HEK293 (cell line): ENCODE measurements at regions not wholly inside any gene's neighbourhood (a gene's known extent, or its start where the extent isn't known, plus 50 kb on each side); places are given as distances from the start of the nearest gene placed in this dataset.

Source experiments
- CTCF ChIP-seq: fragments of 450-650 bp; formaldehyde crosslinking; IDR thresholded peaks from 2 replicates; pipeline ENCODE4 v1.5.1; 2016; ENCODE audit warnings: missing biosample characterization, missing genetic modification characterization
- SCRT2 ChIP-seq: fragments of 450-650 bp; formaldehyde crosslinking; IDR thresholded peaks from 2 replicates; pipeline ENCODE4 v1.5.1; 2016; ENCODE audit warnings: missing biosample characterization, missing genetic modification characterization
- ZNF513 ChIP-seq: fragments of 450-650 bp; IDR thresholded peaks from 2 replicates; pipeline ENCODE4 v1.5.1; 2018; ENCODE audit warnings: missing biosample characterization, missing genetic modification characterization
- ZNF791 ChIP-seq: fragments of 450-650 bp; formaldehyde crosslinking; IDR thresholded peaks from 2 replicates; pipeline ENCODE4 v1.5.1; 2016; ENCODE audit warnings: missing biosample characterization, missing genetic modification characterization

GRCh38 chr5:113723021-113723420 lies 209.5 kb downstream of the YTHDC2 start:
- TF ChIP-seq CTCF (tag by site-specific recombination) (no peak), ZNF791 (no peak), SCRT2 (no peak), ZNF513 (tag by site-specific recombination) (no peak)
